Hepatocyte (in vitro differentiated cells): ENCODE measurements at regions not wholly inside any gene's neighbourhood (a gene's known extent, or its start where the extent isn't known, plus 50 kb on each side); places are given as distances from the start of the nearest gene placed in this dataset.

Experiments
- CTCF ChIP-seq: fragments of 200-600 bp; sonication (generic); IDR thresholded peaks from 2 replicates; pipeline ENCODE4 v1.5.1; 2016; ENCODE audit warnings: antibody characterized with exemption, mild to moderate bottlenecking; ENCODE audit not compliant: poor library complexity
- EZH2 ChIP-seq: fragments of 200-600 bp; sonication (generic); IDR thresholded peaks from 2 replicates; pipeline ENCODE4 v1.6.1; 2016; ENCODE audit warnings: antibody characterized with exemption, mild to moderate bottlenecking, borderline replicate concordance
- EZH2phosphoT487 ChIP-seq: fragments of 200-600 bp; sonication (generic); IDR thresholded peaks from one replicate; pipeline ENCODE4 v1.6.1; 2018; ENCODE audit warnings: antibody characterized with exemption, mild to moderate bottlenecking, low read depth, moderate library complexity; ENCODE audit not compliant: unreplicated experiment, severe bottlenecking

- TF ChIP-seq CTCF (no peak), EZH2 (no peak), EZH2phosphoT487 (no peak)
These were observed 458.4 kb downstream of the PDCD6IP start for GRCh38 chr3:34256791-34257190.
